ENCODE measurements at regions not wholly inside any gene's neighbourhood (a gene's known extent, or its start where the extent isn't known, plus 50 kb on each side); places are given as distances from the start of the nearest gene placed in this dataset.
"Not testable (repeated sequence)": the region's sequence is repeated elsewhere in the genome, so short reads cannot be mapped to it uniquely, and the experiment has no call there.

DNA sequence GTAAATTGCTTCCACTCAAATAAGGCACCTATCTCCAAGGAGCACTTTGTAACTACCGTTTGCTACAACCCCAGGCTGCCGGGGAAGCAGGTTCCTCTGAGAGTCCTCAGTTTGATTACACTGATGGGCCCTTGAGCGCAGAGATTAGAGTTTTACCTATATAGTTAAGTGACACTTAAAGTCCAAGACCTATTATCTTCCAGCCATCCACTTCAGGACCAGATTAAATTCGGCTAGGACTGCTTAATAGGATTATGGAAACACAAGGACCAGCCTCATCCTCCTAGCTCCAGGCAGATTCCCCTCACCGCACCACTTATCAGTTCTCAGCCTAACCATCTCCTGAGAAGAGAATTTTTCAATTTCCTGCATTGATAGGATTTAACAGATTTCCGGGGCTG is 64.7 kb upstream of the TIAM2 start:
- peaks cover 0 to 7% of the 10 kb centered on the region in 2 donors for H3K36me3 Mint-ChIP-seq
- no peaks in the 10 kb centered on the region for H3K9me3 Mint-ChIP-seq
- H3K27me3 Mint-ChIP-seq: no peaks in the 10 kb centered on the region
- no peak for DNase-seq
- no peak overlapping the region for H3K4me3 Mint-ChIP-seq
- ATAC-seq (ENCODE audit: low read depth in 2 of 2): no peak
- peaks cover 18 to 25% (median 25%) of the 10 kb centered on the region in 3 donors for H3K4me1 Mint-ChIP-seq
- H3K27ac Mint-ChIP-seq: peak overlapping the region in 1 of 6 donors; percentile 37

DNA sequence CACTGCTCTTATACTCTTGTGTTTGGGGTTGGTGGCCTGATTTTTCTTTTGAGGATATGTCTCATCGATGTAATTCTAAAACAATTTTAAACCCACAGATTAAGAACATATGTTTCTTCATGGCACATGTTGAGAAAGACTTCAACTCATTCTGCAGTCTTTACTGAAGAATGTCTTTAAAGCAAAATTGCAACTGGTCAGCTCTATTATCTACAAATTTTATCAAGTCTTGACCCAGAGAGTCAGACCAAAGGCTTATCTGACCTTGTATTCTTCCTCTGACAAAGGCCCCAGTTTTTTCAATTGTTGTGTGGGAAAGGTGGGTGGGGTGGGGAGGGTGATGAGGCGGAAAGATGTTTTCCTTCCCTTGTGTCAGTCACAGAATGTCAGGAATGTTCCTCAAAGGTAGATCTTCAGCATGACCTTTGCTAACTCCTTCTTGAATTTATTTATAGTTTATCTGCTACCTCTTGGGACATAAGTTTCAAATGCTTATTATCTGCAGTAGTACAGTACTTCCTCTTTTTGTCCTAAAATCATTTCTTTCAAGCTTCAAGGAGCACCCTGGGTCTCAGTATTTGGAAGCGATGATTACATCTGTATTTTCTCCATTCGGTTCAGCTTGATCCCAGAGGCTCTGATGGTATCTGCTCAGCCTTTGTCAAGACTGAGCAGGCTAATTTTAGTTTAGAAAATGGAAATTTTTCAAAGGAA is 63.2 kb upstream of the TIAM2 start:
- Mint-ChIP-seq H3K27me3 (no peaks in the 10 kb centered on the region), H3K4me3 (no peak overlapping the region), H3K9me3 (no peaks in the 10 kb centered on the region), H3K4me1 (peaks cover 18 to 25% (median 25%) of the 10 kb centered on the region in 3 donors), H3K27ac (no peak overlapping the region), H3K36me3 (peaks cover 0 to 7% of the 10 kb centered on the region in 2 donors)
- ATAC-seq (ENCODE audit: low read depth in 2 of 2) (peak; percentile 58 to 67), DNase-seq (no peak)

DNA sequence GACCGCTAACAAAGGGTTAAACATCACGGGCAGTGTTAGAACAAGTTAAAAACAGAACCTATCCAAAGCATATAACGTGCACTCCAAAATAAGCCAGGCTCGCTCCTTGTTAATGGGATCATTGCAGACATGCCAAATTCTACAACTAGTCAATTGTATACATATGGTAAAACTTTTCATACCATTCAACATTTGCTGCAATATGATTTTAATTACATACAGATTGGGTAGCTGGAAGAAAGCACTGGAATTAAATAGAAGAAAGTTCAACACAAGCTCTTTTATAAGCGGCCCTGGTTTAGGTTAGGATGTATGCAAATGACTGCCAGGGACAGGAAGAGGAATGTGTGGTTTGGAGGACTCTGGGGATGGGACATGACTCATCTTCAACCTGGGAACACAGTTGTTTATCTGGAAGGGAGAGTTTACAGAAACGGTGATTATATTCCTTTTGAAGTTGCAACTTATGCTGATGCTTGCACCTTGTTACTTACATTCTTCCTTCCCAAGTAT is 62.5 kb upstream of the TIAM2 start:
- no peaks in the 10 kb centered on the region for H3K9me3 Mint-ChIP-seq
- H3K4me1 Mint-ChIP-seq: peaks cover 18 to 25% (median 25%) of the 10 kb centered on the region in 3 donors
- no peak overlapping the region for H3K4me3 Mint-ChIP-seq

DNA sequence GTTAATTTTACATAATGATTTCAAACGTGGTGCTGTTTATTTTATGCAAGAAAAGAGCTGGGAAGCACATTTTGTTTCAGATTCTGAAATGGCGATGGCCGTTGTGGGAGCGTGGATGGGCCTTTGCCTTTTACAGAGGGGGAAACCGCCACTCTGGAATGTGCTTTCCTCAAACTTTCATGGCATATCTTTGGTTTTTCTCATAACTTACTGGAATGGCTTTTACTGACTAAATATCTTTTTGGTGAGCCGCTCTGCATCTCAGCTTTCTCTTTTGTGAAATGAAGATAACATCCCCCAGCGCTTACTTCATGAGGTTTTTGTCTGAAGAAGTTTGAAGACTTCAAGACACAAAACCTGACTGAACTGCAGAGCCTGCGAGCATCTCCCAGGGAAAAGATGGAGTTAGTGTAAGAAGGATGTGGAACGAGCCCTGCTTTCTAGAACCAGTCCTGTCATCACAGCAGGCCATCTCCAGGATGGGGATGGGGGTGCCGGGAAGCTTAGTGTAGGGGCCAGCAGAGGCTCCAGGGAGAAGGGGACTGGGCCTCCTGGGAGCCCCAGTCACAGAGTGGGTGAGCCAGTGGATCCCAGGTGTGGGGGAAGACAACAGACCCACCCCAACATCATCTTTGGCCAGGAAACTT is 61.8 kb upstream of the TIAM2 start:
- DNase-seq (no peak), ATAC-seq (ENCODE audit: low read depth in 2 of 2) (no peak)
- Mint-ChIP-seq H3K4me1 (peaks cover 17 to 25% (median 25%) of the 10 kb centered on the region in 3 donors), H3K27me3 (no peaks in the 10 kb centered on the region), H3K36me3 (peaks cover 0 to 7% of the 10 kb centered on the region in 2 donors), H3K9me3 (no peaks in the 10 kb centered on the region), H3K27ac (peak overlapping the region in 1 of 6 donors; percentile 17), H3K4me3 (no peak overlapping the region)

More for the DNA sequence above, 62.5 kb upstream of the TIAM2 start:
- no peaks in the 10 kb centered on the region for H3K27me3 Mint-ChIP-seq
- peak overlapping the region in 1 of 6 donors; percentile 6 for H3K27ac Mint-ChIP-seq
- H3K36me3 Mint-ChIP-seq: peaks cover 0 to 7% of the 10 kb centered on the region in 2 donors
- ATAC-seq (ENCODE audit: low read depth in 2 of 2) (no peak), DNase-seq (no peak)

DNA sequence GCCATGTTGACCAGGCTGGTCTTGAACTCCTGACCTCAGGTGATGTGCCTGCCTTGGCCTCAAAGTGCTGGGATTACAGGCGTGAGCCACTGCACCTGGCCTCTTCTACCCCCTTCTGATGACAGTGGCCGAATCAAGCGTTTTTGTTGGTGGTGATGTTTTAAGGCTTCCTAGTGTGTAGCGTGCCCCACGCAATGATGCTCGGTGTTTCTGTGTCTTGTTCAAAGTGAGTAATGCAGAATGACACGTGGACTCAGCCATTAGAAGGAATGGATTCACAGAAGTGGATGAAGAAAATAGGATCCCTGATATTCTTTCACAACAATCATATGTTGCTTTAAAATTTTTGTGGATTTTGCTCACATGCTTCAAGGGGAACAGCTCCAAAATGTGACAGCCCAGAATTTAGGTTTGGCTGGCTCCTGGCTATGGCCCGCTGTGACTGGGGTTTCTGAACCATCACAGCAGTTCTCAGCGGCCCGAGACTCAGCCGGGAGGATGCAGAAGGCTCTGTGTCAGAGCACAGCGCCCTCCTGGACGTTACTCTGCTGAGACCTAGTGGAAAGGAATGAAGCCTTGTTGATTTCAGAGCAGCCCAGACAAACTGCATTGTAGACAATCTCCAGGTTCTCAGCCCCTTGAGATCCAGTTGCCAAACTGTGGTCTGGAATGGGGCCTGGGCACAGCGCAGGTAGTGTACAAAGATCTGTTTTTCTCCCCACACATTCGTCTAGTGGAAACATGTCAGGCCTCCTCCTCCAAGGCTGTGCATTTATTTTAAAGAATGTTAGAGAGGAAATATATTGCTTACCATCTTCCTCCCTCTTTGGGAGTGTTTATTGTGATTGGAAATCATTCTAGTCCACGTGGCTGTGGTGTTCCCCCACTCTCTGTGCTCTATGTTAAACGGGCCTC is 57.6 kb upstream of the TIAM2 start:
- H3K4me3 Mint-ChIP-seq: peak overlapping the region in 1 of 8 donors; percentile 44
- peaks cover 0 to 11% (median 3%) of the 10 kb centered on the region in 3 donors for H3K4me1 Mint-ChIP-seq
- DNase-seq: no peak
- no peak for ATAC-seq (ENCODE audit: low read depth in 2 of 2)
- no peaks in the 10 kb centered on the region for H3K9me3 Mint-ChIP-seq
- H3K27ac Mint-ChIP-seq: no peak overlapping the region
- peaks cover 0 to 7% of the 10 kb centered on the region in 2 donors for H3K36me3 Mint-ChIP-seq
- H3K27me3 Mint-ChIP-seq: no peaks in the 10 kb centered on the region

- no peak for ATAC-seq (ENCODE audit: low read depth in 2 of 2)
- Mint-ChIP-seq H3K27ac (no peak overlapping the region), H3K36me3 (peaks cover 0 to 7% of the 10 kb centered on the region in 2 donors), H3K4me1 (peaks cover 0 to 5% (median 0%) of the 10 kb centered on the region in 3 donors), H3K27me3 (no peaks in the 10 kb centered on the region), H3K4me3 (no peak overlapping the region), H3K9me3 (no peaks in the 10 kb centered on the region)
- DNase-seq: no peak
Observed at GRCh38 chr6:154938221-154938580, 56.9 kb upstream of the TIAM2 start.

- H3K27ac Mint-ChIP-seq; H3K9me3 Mint-ChIP-seq; DNase-seq; H3K4me1 Mint-ChIP-seq; H3K4me3 Mint-ChIP-seq; H3K36me3 Mint-ChIP-seq; ATAC-seq (ENCODE audit: low read depth in 2 of 2); H3K27me3 Mint-ChIP-seq: not testable (repeated sequence)
Observed at GRCh38 chr6:154938727-154939285, 56.3 kb upstream of the TIAM2 start.

DNA sequence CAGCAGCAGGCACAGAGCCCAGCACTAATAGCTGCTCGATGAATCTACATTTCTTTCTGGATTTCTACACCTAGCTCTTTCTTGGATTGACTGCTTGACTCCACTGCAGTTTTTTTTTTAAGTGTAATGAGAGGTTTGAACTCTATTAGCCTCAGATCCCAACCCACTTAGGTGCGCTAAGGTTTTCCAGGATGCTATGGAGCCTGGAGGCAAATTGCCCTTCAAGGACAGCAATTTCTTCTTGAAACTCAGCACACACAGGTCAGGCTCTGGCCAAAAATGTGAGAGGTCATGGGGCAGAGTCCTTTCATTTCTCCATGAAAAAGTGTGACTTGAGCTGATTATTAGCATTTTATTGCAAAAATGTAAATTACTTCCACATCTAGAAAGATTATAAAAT is 52.3 kb upstream of the TIAM2 start:
- Mint-ChIP-seq H3K27ac (no peak overlapping the region), H3K4me3 (no peak overlapping the region), H3K27me3 (no peaks in the 10 kb centered on the region), H3K9me3 (peaks cover 0 to 8% (median 0%) of the 10 kb centered on the region in 7 donors), H3K4me1 (peaks cover 2 to 7% (median 4%) of the 10 kb centered on the region in 3 donors), H3K36me3 (peaks cover 13 to 19% of the 10 kb centered on the region in 2 donors)
- ATAC-seq (ENCODE audit: low read depth in 2 of 2) (no peak), DNase-seq (no peak)

DNA sequence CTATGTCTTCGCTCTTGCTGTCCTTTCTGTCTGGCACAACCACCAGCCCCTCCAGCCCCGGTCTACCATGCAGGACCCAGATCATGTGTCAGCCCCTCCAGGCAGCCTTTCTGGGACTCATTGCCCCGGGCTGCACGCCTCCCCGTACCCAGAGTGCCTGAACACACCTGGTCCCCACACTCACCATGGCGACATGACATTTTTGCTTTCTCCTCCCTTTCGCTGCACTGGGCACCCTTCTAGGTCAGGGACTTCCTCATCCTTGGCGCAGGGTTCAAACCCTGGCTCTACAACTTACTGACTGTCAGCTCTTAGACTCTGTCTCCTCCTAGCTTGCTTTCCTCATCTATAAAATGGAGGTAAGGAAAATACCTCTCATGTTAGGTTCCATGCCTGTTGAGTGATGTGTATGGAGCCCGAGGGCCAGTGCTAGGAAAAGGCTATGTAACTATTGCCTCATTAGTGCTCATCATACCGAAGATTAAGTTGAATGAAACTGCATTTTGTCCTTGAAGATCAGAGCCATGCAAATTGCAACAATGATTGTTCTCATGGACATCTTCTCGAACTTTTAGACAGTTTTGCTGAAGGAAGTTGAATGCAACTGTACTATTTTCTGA is 49.7 kb upstream of the TIAM2 start:
- no peaks in the 10 kb centered on the region for H3K27me3 Mint-ChIP-seq
- H3K36me3 Mint-ChIP-seq: peaks cover 13 to 19% of the 10 kb centered on the region in 2 donors
- H3K9me3 Mint-ChIP-seq: peaks cover 0 to 8% (median 0%) of the 10 kb centered on the region in 7 donors
- H3K4me1 Mint-ChIP-seq: peaks cover 10 to 20% (median 19%) of the 10 kb centered on the region in 3 donors
- ATAC-seq (ENCODE audit: low read depth in 2 of 2) (no peak), DNase-seq (no peak)
- peak overlapping the region in 1 of 6 donors; percentile 11 for H3K27ac Mint-ChIP-seq
- H3K4me3 Mint-ChIP-seq: no peak overlapping the region
